ENCODE measurements at regions not wholly inside any gene's neighbourhood (a gene's known extent, or its start where the extent isn't known, plus 50 kb on each side); places are given as distances from the start of the nearest gene placed in this dataset.

DNA sequence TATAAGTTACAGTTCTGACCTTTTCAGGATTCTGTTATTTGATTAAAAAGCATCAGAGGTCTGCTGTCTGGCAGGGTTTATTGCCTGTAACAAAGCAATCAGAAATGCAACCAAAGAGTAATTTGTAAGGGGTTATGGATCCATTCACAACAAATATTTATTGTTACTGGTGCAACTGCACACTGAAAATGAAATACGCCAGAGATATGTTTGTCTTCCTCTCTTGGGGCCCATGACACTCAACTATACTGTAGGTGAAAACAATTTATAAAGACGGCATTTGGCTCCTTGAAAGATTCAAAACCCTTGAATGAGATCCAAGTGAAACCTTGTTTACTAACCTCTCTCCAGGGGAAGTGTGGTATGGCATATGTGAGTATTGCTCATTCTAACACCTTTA, 452.2 kb downstream of the MBD2 start:
- TF ChIP-seq, protein P1, sequence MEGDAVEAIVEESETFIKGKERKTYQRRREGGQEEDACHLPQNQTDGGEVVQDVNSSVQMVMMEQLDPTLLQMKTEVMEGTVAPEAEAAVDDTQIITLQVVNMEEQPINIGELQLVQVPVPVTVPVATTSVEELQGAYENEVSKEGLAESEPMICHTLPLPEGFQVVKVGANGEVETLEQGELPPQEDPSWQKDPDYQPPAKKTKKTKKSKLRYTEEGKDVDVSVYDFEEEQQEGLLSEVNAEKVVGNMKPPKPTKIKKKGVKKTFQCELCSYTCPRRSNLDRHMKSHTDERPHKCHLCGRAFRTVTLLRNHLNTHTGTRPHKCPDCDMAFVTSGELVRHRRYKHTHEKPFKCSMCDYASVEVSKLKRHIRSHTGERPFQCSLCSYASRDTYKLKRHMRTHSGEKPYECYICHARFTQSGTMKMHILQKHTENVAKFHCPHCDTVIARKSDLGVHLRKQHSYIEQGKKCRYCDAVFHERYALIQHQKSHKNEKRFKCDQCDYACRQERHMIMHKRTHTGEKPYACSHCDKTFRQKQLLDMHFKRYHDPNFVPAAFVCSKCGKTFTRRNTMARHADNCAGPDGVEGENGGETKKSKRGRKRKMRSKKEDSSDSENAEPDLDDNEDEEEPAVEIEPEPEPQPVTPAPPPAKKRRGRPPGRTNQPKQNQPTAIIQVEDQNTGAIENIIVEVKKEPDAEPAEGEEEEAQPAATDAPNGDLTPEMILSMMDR (IDR thresholded peaks at IDR 0.05): no peak
- TF ChIP-seq POLR2A (IDR thresholded peaks at IDR 0.05): no peak
